WTC11 (cell line): ENCODE measurements at regions not wholly inside any gene's neighbourhood (a gene's known extent, or its start where the extent isn't known, plus 50 kb on each side); places are given as distances from the start of the nearest gene placed in this dataset.

Experiments
- ATAC-seq: fragments of 200-7000 bp; cut with Tn5 transposase; 2 replicates; pipeline ENCODE4 v1.10.0; 2021; ENCODE audit warnings: mild to moderate bottlenecking, moderate library complexity
- CTCF ChIA-PET: fragments of 300-600 bp; sonication (Branson Sonifier 250); formaldehyde crosslinking; loops from one replicate; lab custom pipeline; 2021; ENCODE audit warnings: antibody characterized with exemption; lab: Charles Lee
- POLR2A ChIA-PET: fragments of 350-600 bp; sonication (Branson Sonifier 250); formaldehyde crosslinking; loops from one replicate; lab custom pipeline; 2021; ENCODE audit warnings: antibody characterized with exemption; lab: Charles Lee
- DNase-seq: peaks from one replicate; pipeline ENCODE4 v3.0.0; 2021; ENCODE audit warnings: low spot score
- H3K27ac Mint-ChIP-seq: 2 replicates; pipeline ENCODE4 v1.8.0; 2021; ENCODE audit warnings: mixed read lengths
- H3K27me3 Mint-ChIP-seq: 2 replicates; pipeline ENCODE4 v1.8.0; 2021; ENCODE audit warnings: low read depth, mild to moderate bottlenecking, moderate library complexity, mixed read lengths
- H3K36me3 Mint-ChIP-seq: 2 replicates; pipeline ENCODE4 v1.8.0; 2021; ENCODE audit warnings: mixed read lengths
- H3K4me1 Mint-ChIP-seq: 2 replicates; pipeline ENCODE4 v1.8.0; 2022; ENCODE audit warnings: mixed read lengths
- H3K4me3 Mint-ChIP-seq: 2 replicates; pipeline ENCODE4 v1.8.0; 2021; ENCODE audit warnings: mild to moderate bottlenecking, moderate library complexity, mixed read lengths
- H3K9me3 Mint-ChIP-seq: 2 replicates; pipeline ENCODE4 v1.8.0; 2021; ENCODE audit warnings: mixed read lengths
- AFF4 ChIP-seq: sonication (generic); formaldehyde crosslinking; IDR thresholded peaks from 2 replicates; pipeline ENCODE4 v1.8.1; 2023; ENCODE audit warnings: mild to moderate bottlenecking, missing genetic modification reagents, borderline replicate concordance
- CREM ChIP-seq: sonication (generic); formaldehyde crosslinking; IDR thresholded peaks from 2 replicates; pipeline ENCODE4 v1.8.1; 2022; ENCODE audit warnings: mild to moderate bottlenecking, missing genetic modification reagents, moderate library complexity
- ESRRA ChIP-seq: sonication (generic); formaldehyde crosslinking; IDR thresholded peaks from 2 replicates; pipeline ENCODE4 v1.8.1; 2022; ENCODE audit warnings: mild to moderate bottlenecking, missing genetic modification reagents, borderline replicate concordance
- GRHL2 ChIP-seq: fragments of 250-450 bp; sonication (Bioruptor Pico); IDR thresholded peaks from 2 replicates; pipeline ENCODE4 v1.8.0; 2022; ENCODE audit warnings: mild to moderate bottlenecking, moderate library complexity; ENCODE audit not compliant: insufficient replicate concordance, severe bottlenecking
- PREB ChIP-seq: sonication (generic); formaldehyde crosslinking; IDR thresholded peaks from 2 replicates; pipeline ENCODE4 v1.8.1; 2022; ENCODE audit warnings: mild to moderate bottlenecking, missing genetic modification reagents, moderate library complexity, borderline replicate concordance
- PRRX2 ChIP-seq: fragments of 250-450 bp; sonication (Bioruptor Pico); IDR thresholded peaks from 2 replicates; pipeline ENCODE4 v1.8.0; 2021; ENCODE audit warnings: mild to moderate bottlenecking
- RORB ChIP-seq: fragments of 250-450 bp; sonication (Bioruptor Pico); IDR thresholded peaks from 2 replicates; pipeline ENCODE4 v1.9.0; 2021; ENCODE audit warnings: mild to moderate bottlenecking
- STAT6 ChIP-seq: sonication (generic); formaldehyde crosslinking; conservative IDR thresholded peaks from 2 replicates; pipeline ENCODE4 v1.8.1; 2023; ENCODE audit warnings: mild to moderate bottlenecking, low read depth, missing genetic modification reagents, moderate library complexity
- TEAD1 ChIP-seq: sonication (generic); formaldehyde crosslinking; IDR thresholded peaks from 2 replicates; pipeline ENCODE4 v1.8.0; 2022; ENCODE audit warnings: mild to moderate bottlenecking, missing genetic modification reagents
- ZNF121 ChIP-seq: sonication (generic); formaldehyde crosslinking; IDR thresholded peaks from 2 replicates; pipeline ENCODE4 v1.8.0; 2023; ENCODE audit warnings: missing genetic modification reagents
- ZNF219 ChIP-seq: sonication (generic); formaldehyde crosslinking; IDR thresholded peaks from 2 replicates; pipeline ENCODE4 v1.8.0; 2023; ENCODE audit warnings: missing genetic modification reagents, mild to moderate bottlenecking, borderline replicate concordance
- ZNF263 ChIP-seq: sonication (generic); formaldehyde crosslinking; IDR thresholded peaks from 2 replicates; pipeline ENCODE4 v1.8.1; 2022; ENCODE audit warnings: low read depth, mild to moderate bottlenecking, moderate library complexity, missing genetic modification reagents
- ZNF281 ChIP-seq: sonication (generic); formaldehyde crosslinking; IDR thresholded peaks from 2 replicates; pipeline ENCODE4 v1.8.0; 2023; ENCODE audit warnings: mild to moderate bottlenecking, missing genetic modification reagents
- ZNF671 ChIP-seq: fragments of 250-450 bp; sonication (Bioruptor Pico); IDR thresholded peaks from 2 replicates; pipeline ENCODE4 v1.8.0; 2021; ENCODE audit warnings: mild to moderate bottlenecking
- ZSCAN18 ChIP-seq: fragments of 250-450 bp; sonication (Bioruptor Pico); IDR thresholded peaks from 2 replicates; pipeline ENCODE4 v2.1.2; 2022; ENCODE audit warnings: mild to moderate bottlenecking, moderate library complexity
- TF ChIP-seq, protein P1 (sequence below): fragments of 250-450 bp; sonication (Bioruptor Pico); conservative IDR thresholded peaks from 2 replicates; pipeline ENCODE4 v1.9.0; 2021; ENCODE audit warnings: mild to moderate bottlenecking
- TF ChIP-seq, protein P2 (sequence below): sonication (generic); formaldehyde crosslinking; IDR thresholded peaks from 2 replicates; pipeline ENCODE4 v1.8.1; 2022; ENCODE audit warnings: missing genetic modification reagents, borderline replicate concordance
- TF ChIP-seq, protein P3 (sequence below): sonication (generic); formaldehyde crosslinking; IDR thresholded peaks from 2 replicates; pipeline ENCODE4 v1.8.0; 2022; ENCODE audit warnings: mild to moderate bottlenecking, missing genetic modification reagents

DNA sequence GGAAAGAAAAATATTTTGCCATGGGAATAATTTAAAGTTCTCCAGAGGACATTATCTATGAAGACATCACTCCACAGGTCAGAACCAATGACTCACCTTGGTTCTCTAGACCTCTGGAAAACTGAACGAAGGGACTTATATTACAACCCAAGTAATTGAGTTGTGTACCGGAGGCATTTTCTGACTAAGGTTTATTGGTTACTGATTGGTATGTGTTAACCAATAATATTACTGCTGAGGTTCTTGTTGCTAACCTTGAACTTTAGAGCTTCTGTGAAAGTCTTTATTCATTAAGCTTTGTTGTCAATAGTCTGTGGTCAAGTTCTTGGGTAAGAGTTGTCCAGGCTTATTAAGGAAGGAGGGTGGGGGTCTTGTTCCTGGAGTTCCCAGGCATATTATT is 78.1 kb upstream of the MTPN start (continued):
- TF ChIP-seq AFF4 = no peak
- no peak for TF ChIP-seq ZNF219 (CRISPR knock-in tag)
- TF ChIP-seq ZNF121 = no peak
- TF ChIP-seq ZSCAN18 = no peak
- no peak for TF ChIP-seq CREM (CRISPR knock-in tag)
- TF ChIP-seq, protein P1, sequence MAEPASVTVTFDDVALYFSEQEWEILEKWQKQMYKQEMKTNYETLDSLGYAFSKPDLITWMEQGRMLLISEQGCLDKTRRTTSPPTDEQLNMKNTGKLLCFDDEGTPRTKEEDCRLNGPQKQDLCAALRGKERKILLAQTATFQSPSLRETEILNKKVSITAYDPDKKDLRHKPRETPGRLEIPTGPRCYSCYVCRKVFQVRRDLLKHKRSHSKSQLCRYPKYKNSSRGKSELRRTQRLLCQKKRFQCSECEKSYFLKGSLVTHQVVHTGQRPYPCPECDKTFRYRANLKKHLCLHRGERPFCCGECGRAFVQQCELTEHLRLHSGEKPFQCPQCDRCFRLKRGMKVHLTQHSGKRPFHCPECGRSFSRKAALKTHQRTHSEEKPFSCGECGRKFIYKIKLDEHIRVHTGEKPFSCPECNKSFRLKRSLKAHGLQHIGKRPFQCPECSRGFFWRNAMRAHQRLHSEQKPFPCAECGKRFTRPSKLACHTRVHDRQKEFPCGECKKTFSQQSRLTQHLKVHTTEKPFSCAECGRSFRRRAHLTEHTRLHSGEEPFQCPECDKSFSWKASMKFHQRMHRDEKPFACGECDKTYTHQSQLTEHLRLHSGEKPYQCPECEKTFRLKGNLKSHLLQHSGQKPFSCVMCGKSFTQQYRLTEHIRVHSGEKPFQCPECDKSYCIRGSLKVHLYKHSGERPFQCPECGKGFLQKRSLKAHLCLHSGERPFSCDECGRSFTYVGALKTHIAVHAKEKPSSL = no peak
- no peak for TF ChIP-seq ZNF281 (CRISPR knock-in tag)
- TF ChIP-seq GRHL2 (CRISPR knock-in tag) = no peak

DNA sequence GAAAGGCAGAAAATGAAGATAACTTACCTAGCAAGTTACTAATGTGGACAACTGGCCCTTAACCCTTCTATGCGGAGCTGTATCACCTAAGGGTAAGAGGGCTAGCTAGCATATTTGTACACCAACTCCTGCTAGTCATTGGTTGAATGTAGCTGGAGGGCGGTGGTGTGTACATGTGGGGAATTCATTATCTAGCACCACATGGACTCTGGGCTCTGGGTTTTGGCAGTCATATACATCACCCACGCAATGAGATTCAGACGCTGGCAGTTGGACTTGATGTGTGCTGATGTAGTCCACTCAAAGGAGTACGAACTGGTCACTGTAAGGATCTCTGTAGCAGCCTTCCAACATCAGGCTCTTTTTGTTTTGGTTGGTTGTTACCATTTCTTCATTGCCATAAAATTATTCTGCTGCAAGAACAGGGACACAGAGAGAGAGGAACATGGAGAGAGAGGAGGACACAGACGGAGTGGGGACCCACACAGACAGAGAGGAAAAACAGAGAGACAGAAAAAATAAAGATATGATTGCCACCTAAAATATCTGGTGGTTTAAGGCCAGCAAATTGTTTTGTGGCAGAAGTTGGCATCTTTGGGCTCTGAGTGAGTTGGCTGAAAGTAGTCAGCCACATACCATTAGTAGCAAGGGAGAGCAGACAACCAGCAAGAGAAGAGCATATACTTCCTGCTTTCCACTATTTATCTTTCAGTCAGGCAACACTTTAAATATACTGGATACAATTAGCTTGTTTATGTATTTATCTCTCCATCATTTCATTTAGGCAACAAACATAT is 76.7 kb upstream of the MTPN start:
- CTCF ChIA-PET = no interaction called here
- peaks cover 3% of the 10 kb centered on the region; the same call in 1 of the 2 replicates for H3K36me3 Mint-ChIP-seq
- H3K9me3 Mint-ChIP-seq = peaks cover 5% of the 10 kb centered on the region
- DNase-seq = no peak
- no peak overlapping the region for H3K27ac Mint-ChIP-seq
- H3K4me3 Mint-ChIP-seq = no peak overlapping the region
- H3K4me1 Mint-ChIP-seq = peaks cover 4% of the 10 kb centered on the region
- H3K27me3 Mint-ChIP-seq = no peaks in the 10 kb centered on the region
- POLR2A ChIA-PET = no interaction called here
- no peak for ATAC-seq
- TF ChIP-seq CREM (CRISPR knock-in tag) (no peak), ESRRA (CRISPR knock-in tag) (no peak), STAT6 (no peak), RORB (CRISPR knock-in tag) (no peak), ZNF263 (no peak), PREB (CRISPR knock-in tag) (no peak), PRRX2 (CRISPR knock-in tag) (no peak), ZNF671 (no peak), TEAD1 (no peak)
- TF ChIP-seq, protein P2, sequence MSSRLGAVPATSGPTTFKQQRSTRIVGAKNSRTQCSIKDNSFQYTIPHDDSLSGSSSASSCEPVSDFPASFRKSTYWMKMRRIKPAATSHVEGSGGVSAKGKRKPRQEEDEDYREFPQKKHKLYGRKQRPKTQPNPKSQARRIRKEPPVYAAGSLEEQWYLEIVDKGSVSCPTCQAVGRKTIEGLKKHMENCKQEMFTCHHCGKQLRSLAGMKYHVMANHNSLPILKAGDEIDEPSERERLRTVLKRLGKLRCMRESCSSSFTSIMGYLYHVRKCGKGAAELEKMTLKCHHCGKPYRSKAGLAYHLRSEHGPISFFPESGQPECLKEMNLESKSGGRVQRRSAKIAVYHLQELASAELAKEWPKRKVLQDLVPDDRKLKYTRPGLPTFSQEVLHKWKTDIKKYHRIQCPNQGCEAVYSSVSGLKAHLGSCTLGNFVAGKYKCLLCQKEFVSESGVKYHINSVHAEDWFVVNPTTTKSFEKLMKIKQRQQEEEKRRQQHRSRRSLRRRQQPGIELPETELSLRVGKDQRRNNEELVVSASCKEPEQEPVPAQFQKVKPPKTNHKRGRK = no peak
- TF ChIP-seq, protein P3, sequence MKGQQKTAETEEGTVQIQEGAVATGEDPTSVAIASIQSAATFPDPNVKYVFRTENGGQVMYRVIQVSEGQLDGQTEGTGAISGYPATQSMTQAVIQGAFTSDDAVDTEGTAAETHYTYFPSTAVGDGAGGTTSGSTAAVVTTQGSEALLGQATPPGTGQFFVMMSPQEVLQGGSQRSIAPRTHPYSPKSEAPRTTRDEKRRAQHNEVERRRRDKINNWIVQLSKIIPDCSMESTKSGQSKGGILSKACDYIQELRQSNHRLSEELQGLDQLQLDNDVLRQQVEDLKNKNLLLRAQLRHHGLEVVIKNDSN (CRISPR knock-in tag) = no peak
